GM23338 (cell line): ENCODE measurements at regions not wholly inside any gene's neighbourhood (a gene's known extent, or its start where the extent isn't known, plus 50 kb on each side); places are given as distances from the start of the nearest gene placed in this dataset.

Source experiments
- ATAC-seq: fragments of 200-7000 bp; cut with Tn5 transposase; 3 replicates; pipeline ENCODE4 v1.9.1; 2020
- DNase-seq: peaks from one replicate; pipeline ENCODE4 v3.0.0-alpha.2; 2015; ENCODE audit warnings: low spot score
- H2AFZ ChIP-seq: fragments of 200-600 bp; sonication (generic); 2 replicates; pipeline ENCODE4 v1.8.0; 2016; ENCODE audit warnings: antibody characterized with exemption, mild to moderate bottlenecking, moderate library complexity
- H3F3A ChIP-seq: fragments of 200-600 bp; sonication (generic); replicated peaks from 2 replicates; pipeline ENCODE4 v1.8.0; 2017; ENCODE audit warnings: antibody characterized with exemption, mixed run types, low read depth
- H3K27ac ChIP-seq: fragments of 200-600 bp; sonication (generic); 2 replicates; pipeline ENCODE4 v1.6.1; 2016; ENCODE audit warnings: low read depth
- H3K27me3 ChIP-seq: fragments of 200-600 bp; sonication (generic); 2 replicates; pipeline ENCODE4 v1.8.0; 2016; ENCODE audit warnings: mild to moderate bottlenecking, mixed run types, moderate library complexity; ENCODE audit not compliant: insufficient read depth
- H3K36me3 ChIP-seq: fragments of 200-600 bp; sonication (generic); 2 replicates; pipeline ENCODE4 v1.8.0; 2016; ENCODE audit warnings: mild to moderate bottlenecking; ENCODE audit not compliant: insufficient read depth
- H3K4me1 ChIP-seq: fragments of 200-600 bp; sonication (generic); 2 replicates; pipeline ENCODE4 v1.8.0; 2016; ENCODE audit warnings: mild to moderate bottlenecking, moderate library complexity; ENCODE audit not compliant: insufficient read depth
- H3K4me2 ChIP-seq: fragments of 200-600 bp; sonication (generic); 2 replicates; pipeline ENCODE4 v1.7.1; 2017; ENCODE audit warnings: mixed run types
- H3K4me3 ChIP-seq: fragments of 200-600 bp; sonication (generic); 2 replicates; pipeline ENCODE4 v1.6.1; 2016; ENCODE audit warnings: mixed run types
- H3K79me2 ChIP-seq: fragments of 200-600 bp; sonication (generic); replicated peaks from 2 replicates; pipeline ENCODE4 v1.8.0; 2017; ENCODE audit warnings: mild to moderate bottlenecking; ENCODE audit not compliant: insufficient read depth
- H3K9me2 ChIP-seq: fragments of 200-600 bp; sonication (generic); 2 replicates; pipeline ENCODE4 v1.8.0; 2017; ENCODE audit not compliant: insufficient read depth
- H4K20me1 ChIP-seq: fragments of 200-600 bp; sonication (generic); replicated peaks from 2 replicates; pipeline ENCODE4 v1.8.0; 2017; ENCODE audit warnings: mild to moderate bottlenecking; ENCODE audit not compliant: insufficient read depth
- H3K27ac Mint-ChIP-seq: 2 replicates; pipeline ENCODE4 v1.8.0; 2020; ENCODE audit warnings: inconsistent platforms, mild to moderate bottlenecking, moderate library complexity, mixed read lengths
- H3K27me3 Mint-ChIP-seq: 3 replicates; pipeline ENCODE4 v1.8.0; 2022; ENCODE audit warnings: low read depth, mild to moderate bottlenecking, moderate library complexity, mixed read lengths, inconsistent platforms; ENCODE audit not compliant: insufficient read depth, poor library complexity
- H3K36me3 Mint-ChIP-seq: 3 replicates; pipeline ENCODE4 v1.8.0; 2021; ENCODE audit warnings: low read depth, mild to moderate bottlenecking, inconsistent platforms, moderate library complexity, mixed read lengths
- H3K4me1 Mint-ChIP-seq: 3 replicates; pipeline ENCODE4 v1.8.0; 2020; ENCODE audit warnings: mild to moderate bottlenecking, inconsistent platforms, mixed read lengths
- H3K4me3 Mint-ChIP-seq: 3 replicates; pipeline ENCODE4 v1.8.0; 2021; ENCODE audit warnings: moderate library complexity, mild to moderate bottlenecking, inconsistent platforms, mixed read lengths
- H3K9me3 Mint-ChIP-seq: 3 replicates; pipeline ENCODE4 v1.8.0; 2020; ENCODE audit warnings: moderate library complexity, mild to moderate bottlenecking, inconsistent platforms, mixed read lengths
- CREB1 ChIP-seq: fragments of 250-450 bp; sonication (Bioruptor Pico); IDR thresholded peaks from 2 replicates; pipeline ENCODE4 v1.5.0; 2020; ENCODE audit warnings: low read depth, mild to moderate bottlenecking, moderate library complexity
- CTCF ChIP-seq, 2 experiments: fragments of 200-600 bp in 1 of 2; sonication (generic) in 1 of 2; conservative IDR thresholded peaks; 2 replicates each; pipeline versions ENCODE4 v1.5.1 to v1.6.1; 2016 to 2017; ENCODE audit warnings: antibody characterized with exemption in 2 of 2, low read depth in 2 of 2, mild to moderate bottlenecking in 2 of 2, moderate library complexity in 1 of 2
- ETS1 ChIP-seq: IDR thresholded peaks from 2 replicates; pipeline ENCODE4 v1.6.1; 2016; ENCODE audit warnings: antibody characterized with exemption
- EZH2 ChIP-seq: fragments of 200-600 bp; sonication (generic); IDR thresholded peaks from one replicate; pipeline ENCODE4 v1.8.0; 2017; ENCODE audit warnings: antibody characterized with exemption, mild to moderate bottlenecking, low read depth; ENCODE audit not compliant: unreplicated experiment
- EZH2phosphoT487 ChIP-seq: fragments of 200-600 bp; sonication (generic); IDR thresholded peaks from one replicate; pipeline ENCODE4 v1.8.1; 2018; ENCODE audit warnings: antibody characterized with exemption; ENCODE audit not compliant: unreplicated experiment
- JUNB ChIP-seq: IDR thresholded peaks from one replicate; pipeline ENCODE4 v1.6.1; 2016; ENCODE audit warnings: antibody characterized with exemption; ENCODE audit not compliant: unreplicated experiment
- NANOG ChIP-seq: IDR thresholded peaks from 2 replicates; pipeline ENCODE4 v1.6.1; 2016; ENCODE audit warnings: antibody characterized with exemption, borderline replicate concordance
- POLR2AphosphoS5 ChIP-seq: IDR thresholded peaks from 2 replicates; pipeline ENCODE4 v1.6.1; 2016; ENCODE audit warnings: antibody characterized with exemption, low read depth
- STAT1 ChIP-seq: IDR thresholded peaks from one replicate; pipeline ENCODE4 v1.6.1; 2016; ENCODE audit warnings: antibody characterized with exemption; ENCODE audit not compliant: unreplicated experiment
- TF ChIP-seq, protein P1 (sequence below): IDR thresholded peaks from one replicate; pipeline ENCODE4 v1.6.1; 2018; ENCODE audit warnings: antibody characterized with exemption; ENCODE audit not compliant: unreplicated experiment

DNA sequence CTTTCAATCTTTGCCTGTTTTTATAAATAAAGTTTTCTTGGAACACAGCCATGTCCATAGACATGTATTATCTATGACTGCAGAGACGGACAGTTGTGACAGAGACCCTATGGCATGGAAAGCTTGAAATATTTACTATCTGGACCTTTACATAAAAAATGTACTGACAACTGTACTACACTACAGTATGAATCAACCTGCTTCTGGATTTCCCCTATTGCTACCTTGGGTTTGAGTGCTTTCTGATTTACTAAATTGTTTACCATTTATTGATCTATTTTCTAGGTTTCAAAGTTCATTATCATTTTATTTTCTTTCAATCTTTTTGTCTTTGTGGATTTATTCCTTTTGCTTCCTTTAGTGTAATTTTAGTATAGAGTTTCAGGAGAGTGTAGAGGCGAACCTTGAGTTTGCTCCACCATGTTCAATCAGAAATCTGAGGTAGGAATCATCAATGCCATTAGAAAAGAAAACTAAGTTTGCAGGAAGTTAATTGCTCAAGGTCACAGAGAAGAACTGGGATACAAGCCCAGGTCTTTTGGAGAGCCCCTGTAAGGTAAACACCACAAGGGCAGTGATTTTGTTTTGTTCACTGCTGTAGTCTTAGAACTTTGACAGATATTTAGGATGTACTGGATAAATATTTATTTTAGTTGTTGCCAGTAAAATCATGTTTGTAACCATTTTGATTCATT lies 352.8 kb upstream of the SYNCRIP start:
- no peak for ATAC-seq
- Histone ChIP-seq H3K4me3 (no peak overlapping the region), H3K27me3 (no peaks in the 10 kb centered on the region), H2AFZ (no peak overlapping the region), H4K20me1 (no peaks in the 10 kb centered on the region), H3K4me2 (no peak overlapping the region), H3K4me1 (no peaks in the 10 kb centered on the region), H3K36me3 (no peaks in the 10 kb centered on the region), H3F3A (no peaks in the 10 kb centered on the region), H3K79me2 (no peaks in the 10 kb centered on the region), H3K9me2 (no peaks in the 10 kb centered on the region), H3K27ac (no peak overlapping the region)
- Mint-ChIP-seq H3K27ac (no peak overlapping the region), H3K4me3 (no peak overlapping the region), H3K36me3 (no peaks in the 10 kb centered on the region), H3K9me3 (peaks cover 3% of the 10 kb centered on the region; the same call in 1 of the 3 replicates), H3K4me1 (no peaks in the 10 kb centered on the region), H3K27me3 (no peaks in the 10 kb centered on the region)
- DNase-seq: no peak
- no peak for TF ChIP-seq JUNB
- no peak for TF ChIP-seq EZH2phosphoT487
- TF ChIP-seq NANOG: no peak
- no peak for TF ChIP-seq ETS1
- TF ChIP-seq CREB1 (CRISPR knock-in tag): no peak
- no peak for TF ChIP-seq POLR2AphosphoS5
- no peak for TF ChIP-seq STAT1
- no peak for TF ChIP-seq CTCF (conservative IDR thresholded peaks at IDR 0.05; ENCODE audit: low read depth in 2 of 2)
- TF ChIP-seq, protein P1, sequence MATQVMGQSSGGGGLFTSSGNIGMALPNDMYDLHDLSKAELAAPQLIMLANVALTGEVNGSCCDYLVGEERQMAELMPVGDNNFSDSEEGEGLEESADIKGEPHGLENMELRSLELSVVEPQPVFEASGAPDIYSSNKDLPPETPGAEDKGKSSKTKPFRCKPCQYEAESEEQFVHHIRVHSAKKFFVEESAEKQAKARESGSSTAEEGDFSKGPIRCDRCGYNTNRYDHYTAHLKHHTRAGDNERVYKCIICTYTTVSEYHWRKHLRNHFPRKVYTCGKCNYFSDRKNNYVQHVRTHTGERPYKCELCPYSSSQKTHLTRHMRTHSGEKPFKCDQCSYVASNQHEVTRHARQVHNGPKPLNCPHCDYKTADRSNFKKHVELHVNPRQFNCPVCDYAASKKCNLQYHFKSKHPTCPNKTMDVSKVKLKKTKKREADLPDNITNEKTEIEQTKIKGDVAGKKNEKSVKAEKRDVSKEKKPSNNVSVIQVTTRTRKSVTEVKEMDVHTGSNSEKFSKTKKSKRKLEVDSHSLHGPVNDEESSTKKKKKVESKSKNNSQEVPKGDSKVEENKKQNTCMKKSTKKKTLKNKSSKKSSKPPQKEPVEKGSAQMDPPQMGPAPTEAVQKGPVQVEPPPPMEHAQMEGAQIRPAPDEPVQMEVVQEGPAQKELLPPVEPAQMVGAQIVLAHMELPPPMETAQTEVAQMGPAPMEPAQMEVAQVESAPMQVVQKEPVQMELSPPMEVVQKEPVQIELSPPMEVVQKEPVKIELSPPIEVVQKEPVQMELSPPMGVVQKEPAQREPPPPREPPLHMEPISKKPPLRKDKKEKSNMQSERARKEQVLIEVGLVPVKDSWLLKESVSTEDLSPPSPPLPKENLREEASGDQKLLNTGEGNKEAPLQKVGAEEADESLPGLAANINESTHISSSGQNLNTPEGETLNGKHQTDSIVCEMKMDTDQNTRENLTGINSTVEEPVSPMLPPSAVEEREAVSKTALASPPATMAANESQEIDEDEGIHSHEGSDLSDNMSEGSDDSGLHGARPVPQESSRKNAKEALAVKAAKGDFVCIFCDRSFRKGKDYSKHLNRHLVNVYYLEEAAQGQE: no peak
- no peak for TF ChIP-seq EZH2
